ENCODE measurements at regions not wholly inside any gene's neighbourhood (a gene's known extent, or its start where the extent isn't known, plus 50 kb on each side); places are given as distances from the start of the nearest gene placed in this dataset.

DNA sequence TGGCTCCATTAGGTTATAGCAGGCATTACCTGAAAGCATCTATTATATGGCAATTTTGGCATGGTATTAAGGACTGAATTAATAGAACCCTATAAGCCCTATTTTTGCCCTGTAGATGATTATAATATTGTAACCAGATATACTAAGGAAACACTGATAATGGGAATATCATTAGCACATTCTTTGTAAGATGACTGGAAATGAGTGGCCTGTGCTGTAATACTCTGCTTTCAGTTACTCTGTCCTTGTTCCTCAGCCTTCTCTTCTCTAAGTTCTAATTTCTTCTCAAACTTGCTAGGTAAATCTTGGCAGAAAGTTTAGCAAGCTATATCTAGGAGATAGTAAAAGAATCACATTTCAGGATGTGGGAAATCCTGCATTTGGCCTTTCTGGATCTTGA lies 74.0 kb upstream of the ITPRID2 start:
- intact Hi-C loops (cut with DNase I, micrococcal nuclease): no loop called here
- ATAC-seq (no peak), DNase-seq (no peak)

DNA sequence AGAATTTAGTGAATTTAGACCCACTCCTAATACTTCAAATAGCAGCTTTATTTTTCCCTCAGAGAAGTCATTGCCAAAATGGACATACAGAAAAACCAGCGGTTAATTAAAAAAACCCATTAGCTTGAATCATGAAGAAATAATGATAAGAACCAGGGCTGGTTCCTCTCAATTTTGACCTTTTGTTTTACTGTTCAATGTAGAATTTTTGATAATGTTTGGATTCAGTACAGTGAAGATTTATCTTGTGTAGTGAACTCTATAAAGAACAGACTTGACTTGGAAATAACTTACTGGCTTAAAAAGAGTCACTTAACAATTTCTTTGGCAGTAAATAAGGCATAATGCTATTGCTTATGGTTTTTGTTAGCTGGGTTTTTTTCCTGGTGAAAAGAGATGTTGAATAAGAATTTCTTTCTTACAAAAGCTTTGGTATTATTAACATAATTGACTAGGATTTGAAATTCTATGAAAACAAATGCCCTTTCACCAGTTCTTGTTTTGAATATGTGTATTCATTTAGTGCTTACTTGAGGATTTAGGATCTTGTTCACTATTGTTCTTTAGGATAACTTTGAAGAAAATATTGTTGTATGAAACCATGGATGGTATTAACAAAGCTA lies 73.4 kb upstream of the ITPRID2 start:
- DNase-seq (no peak), ATAC-seq (no peak)
- intact Hi-C loops (cut with DNase I, micrococcal nuclease): no loop called here

DNA sequence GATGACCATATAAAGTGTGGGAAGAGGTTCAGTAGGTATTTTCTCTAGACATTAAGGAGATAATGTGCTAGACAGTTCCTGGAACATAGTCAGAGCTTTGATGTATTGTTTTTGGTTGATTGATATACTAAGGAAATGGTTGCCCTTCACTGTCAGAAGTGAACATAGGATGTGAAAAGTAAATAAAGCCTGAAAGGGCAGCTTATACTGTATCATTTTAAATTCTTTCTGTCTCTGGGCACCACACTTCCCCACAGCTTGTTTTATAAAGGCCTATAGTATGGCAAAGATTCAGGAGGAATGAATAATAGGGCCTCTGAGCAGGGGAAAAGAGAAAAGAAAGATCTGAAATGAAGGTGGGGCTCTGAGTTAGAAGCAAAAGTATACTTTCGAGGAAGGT lies 72.7 kb upstream of the ITPRID2 start:
- no peak for DNase-seq

DNA sequence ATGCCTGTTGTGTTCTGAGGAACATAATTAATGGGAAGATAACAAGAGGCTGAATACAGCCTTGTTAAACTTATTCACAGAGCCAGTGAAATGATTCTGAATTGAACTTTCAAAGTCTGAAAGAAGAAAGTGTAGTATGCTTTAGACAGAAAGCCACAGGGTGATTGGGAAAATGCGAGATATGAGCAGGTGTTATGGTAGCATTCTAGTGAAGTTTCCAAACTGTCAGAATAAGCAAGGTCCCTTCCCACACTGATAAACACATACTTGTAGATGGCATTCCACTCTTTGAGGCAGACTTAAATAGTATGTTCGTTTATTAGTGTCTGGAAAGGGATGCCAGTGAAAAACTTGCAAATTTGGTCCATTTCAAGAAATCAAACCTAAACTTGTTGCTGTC lies 70.5 kb upstream of the ITPRID2 start:
- intact Hi-C loops (cut with DNase I, micrococcal nuclease): no loop called here
- DNase-seq: no peak

More for the DNA sequence above, 72.7 kb upstream of the ITPRID2 start:
- intact Hi-C loops (cut with DNase I, micrococcal nuclease): no loop called here
- ATAC-seq: no peak

DNA sequence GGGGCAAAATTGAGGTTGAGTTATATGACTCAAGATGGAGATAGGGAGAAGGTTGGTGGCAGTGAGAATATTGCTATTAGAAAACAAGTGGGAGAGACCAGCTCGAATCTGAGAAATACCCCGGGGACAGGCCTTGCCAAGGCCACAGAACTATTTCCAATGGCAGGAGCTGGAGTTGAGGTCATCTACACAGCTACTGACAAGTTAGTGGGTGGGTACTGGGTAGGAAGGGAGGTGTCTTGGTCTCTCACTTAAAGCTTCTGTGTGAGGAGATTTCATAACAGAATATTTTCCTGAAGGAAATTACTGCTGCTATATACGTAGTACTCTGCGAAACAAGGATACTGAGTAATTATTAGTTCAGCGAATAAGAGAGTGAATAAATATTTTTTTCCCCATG lies 69.4 kb upstream of the ITPRID2 start:
- DNase-seq (no peak), ATAC-seq (no peak)
- intact Hi-C loops (cut with DNase I, micrococcal nuclease): no loop called here

More for the DNA sequence above, 70.5 kb upstream of the ITPRID2 start:
- no peak for ATAC-seq

DNA sequence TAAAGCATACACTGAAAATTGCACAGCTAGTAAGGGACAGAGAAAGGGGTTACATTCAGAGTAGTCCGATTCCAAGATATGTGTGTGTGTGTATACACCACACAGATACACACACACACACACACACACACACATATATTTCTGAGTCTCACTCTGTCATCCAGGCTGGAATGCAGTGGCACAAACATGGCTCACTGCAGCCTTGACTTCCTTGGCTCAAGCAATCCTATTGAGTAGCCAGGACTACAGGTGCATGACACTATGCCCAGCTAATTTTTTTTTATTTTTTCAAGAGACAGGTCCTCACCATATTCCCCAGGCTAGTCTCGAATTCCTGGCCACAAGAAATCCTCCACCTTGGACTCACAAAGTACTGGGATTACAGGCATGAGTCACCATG lies 68.1 kb upstream of the ITPRID2 start:
- ATAC-seq: no peak

DNA sequence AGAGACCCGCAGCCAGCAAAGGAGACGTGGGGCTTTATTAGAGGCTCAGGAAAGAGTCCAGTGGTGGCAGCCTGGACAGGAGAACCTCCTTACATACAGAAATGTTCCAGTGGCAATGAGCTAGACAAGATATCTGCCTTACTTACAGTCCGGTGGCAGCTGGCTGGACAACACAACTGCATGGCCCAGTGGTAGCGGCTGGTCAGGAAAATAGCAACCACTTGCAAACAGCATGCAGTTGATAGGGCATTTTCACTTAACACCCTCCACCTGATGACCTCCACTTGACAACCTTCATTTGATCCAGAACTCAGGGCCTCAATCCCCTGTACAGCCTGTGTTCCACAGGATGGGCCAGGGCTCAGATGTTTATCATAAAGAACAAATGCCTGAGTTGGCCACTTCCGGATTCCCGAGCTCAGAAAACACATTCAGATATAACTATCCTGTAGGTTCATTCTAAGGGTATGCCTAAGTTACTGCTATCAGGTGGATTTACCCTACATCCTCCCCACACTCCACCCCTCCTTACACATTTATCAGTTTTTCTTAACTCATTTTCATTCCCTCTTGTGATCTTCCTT lies 63.3 kb upstream of the ITPRID2 start:
- ATAC-seq (no peak), DNase-seq (no peak)
- intact Hi-C loops (cut with DNase I, micrococcal nuclease): no loop called here

More for the DNA sequence above, 68.1 kb upstream of the ITPRID2 start:
- DNase-seq: no peak
- intact Hi-C loops (cut with DNase I, micrococcal nuclease): no loop called here

DNA sequence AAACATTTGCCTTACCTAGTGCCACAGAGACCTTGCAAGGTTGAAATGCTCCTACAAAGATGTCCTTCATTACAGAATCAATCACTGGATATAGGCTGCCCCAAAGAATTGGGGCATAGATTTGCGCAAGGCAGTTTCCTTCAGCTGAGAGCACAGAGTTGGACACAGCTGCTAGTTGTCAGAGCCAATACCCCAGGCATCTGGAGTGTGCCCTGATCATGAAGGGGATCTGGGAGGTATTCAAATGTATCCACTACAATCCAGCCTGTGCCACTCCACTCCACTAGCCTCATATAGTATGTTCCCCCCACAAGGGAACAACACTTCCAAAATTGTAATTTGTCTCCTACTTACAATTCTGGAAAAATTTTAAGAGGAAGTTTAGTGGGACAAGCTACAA lies 62.3 kb upstream of the ITPRID2 start:
- intact Hi-C loops (cut with DNase I, micrococcal nuclease): no loop called here
- DNase-seq (no peak), ATAC-seq (no peak)

DNA sequence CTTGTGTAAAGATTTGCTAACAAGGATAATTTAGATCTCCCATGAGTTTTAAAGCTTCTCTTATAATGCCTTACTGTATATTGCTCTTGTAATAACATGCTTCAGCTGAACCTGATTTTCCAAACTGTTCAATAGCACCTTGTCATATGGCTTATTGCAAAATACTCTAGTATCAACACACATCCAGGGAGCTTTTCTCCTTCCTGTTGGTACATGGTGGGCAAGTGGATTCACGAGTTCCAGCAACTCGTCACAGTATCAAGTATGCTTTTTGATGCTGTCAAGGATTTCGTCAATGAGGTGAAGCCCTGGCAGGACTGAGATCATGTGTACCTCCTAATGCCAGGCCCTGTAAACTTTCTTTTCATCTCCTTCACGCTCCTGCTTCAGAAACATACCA lies 59.5 kb upstream of the ITPRID2 start:
- intact Hi-C loops (cut with DNase I, micrococcal nuclease): no loop called here
- no peak for DNase-seq
- ATAC-seq: no peak

DNA sequence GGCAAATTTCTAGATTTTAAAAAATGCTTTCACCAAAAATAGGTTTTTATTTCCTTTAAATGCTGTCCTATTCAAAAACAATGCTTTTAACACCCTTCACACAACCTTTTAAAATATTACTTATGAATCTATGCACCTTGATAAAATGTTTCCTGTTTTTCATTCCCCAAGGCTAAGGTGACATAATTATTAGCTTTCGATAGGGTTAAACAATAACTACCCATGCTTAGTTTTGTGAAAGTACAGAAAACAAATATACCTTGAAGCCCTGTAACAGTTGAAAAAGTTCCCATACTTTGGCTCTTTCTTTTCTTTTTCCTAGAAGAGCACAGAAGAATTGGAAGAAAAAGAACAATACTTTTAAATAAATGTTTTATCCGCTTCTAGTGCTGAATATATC lies 54.9 kb upstream of the ITPRID2 start:
- no peak for ATAC-seq
- no peak for DNase-seq
- intact Hi-C loops (cut with DNase I, micrococcal nuclease): no loop called here

DNA sequence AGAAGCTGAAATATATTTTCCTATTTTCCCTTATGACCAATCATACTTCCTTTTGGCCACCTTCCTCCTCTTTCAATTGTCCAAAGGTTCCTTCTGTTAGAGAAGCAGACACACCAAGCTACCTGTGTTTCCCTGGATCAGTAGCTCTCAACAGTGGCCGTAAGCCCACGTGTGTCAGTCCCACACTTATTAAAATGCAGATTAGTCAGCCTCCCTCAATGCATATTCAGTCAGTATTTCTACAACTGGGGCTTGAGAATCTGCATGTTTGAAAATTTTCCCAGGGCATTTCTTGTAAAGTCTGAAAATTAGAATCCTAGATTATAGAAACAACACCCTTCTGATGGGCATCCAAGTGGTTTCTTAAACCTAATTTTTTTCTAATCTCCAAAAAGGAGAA lies 54.0 kb upstream of the ITPRID2 start:
- intact Hi-C loops (cut with DNase I, micrococcal nuclease): no loop called here
- no peak for ATAC-seq
- DNase-seq: no peak

DNA sequence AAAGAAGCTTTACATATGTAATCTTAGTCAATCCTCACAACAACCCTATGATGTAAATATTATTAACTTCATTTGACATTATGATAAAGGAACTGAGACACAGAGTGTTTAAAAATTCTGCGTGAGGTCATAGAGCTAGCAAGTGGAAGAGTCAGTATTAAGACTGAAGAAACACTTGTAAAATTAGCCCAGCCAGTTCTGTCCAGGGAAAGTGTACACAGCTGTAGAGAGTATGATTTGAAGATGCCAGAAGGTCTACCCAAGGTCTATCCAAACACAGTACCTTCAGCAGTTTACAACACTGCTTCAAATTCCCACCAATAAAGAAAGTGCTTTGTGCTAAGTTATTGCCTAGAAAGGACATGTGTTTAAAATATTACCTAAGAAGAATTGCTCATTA lies 51.7 kb upstream of the ITPRID2 start:
- ATAC-seq: no peak
- intact Hi-C loops (cut with DNase I, micrococcal nuclease): no loop called here
- no peak for DNase-seq

DNA sequence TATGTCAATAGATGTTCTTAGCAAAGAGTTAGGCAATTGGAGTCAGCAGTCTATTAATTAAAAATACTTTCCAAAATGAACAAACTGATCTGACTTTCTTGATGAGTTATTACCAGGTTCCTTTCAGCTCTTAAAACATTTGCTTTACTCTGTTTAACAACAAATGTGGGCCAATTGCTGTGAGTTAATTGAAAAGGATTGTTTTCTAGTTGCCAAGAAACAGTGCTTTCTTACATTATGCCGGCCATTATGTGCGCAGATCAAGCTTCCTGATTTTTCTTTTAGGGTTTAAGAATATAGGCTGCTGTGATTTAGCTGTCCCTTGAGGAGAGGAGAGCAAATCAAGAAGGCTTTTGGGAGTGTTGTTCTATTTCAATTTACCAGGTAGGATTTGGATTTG lies 50.5 kb upstream of the ITPRID2 start:
- intact Hi-C loops (cut with DNase I, micrococcal nuclease): no loop called here

More for the DNA sequence above, 50.5 kb upstream of the ITPRID2 start:
- ATAC-seq (no peak), DNase-seq (no peak)
